Inferior parietal cortex (tissue), 1 donor: ENCODE measurements at regions not wholly inside any gene's neighbourhood (a gene's known extent, or its start where the extent isn't known, plus 50 kb on each side); places are given as distances from the start of the nearest gene placed in this dataset.
"Not testable (repeated sequence)": the region's sequence is repeated elsewhere in the genome, so short reads cannot be mapped to it uniquely, and the experiment has no call there.

Experiments
- DNase-seq: peaks from one replicate; pipeline ENCODE4 v3.0.0-alpha.2; 2016; ENCODE audit errors: extremely low spot score

DNA sequence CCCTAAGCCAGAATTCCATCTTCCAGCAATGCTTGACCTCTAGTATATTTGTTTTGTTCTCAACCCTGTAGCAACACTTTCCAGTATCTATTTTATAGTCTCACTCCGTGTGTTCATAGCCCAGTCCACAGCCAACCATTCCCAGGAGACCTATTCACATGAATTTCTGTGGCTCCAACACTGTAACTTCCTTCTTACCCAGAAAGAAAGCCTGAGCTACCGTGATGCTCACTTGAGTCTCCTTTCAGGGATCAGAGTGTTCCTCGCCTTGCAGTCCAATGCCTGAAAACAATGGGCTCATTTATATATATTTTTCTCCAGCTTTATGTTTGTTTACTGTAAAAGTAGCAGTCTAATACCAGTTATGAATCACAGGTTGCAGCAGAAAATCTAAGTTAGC lies 645.0 kb upstream of the NOVA1 start:
- no peak for DNase-seq

- DNase-seq, result no peak
Observed at GRCh38 chr14:27243365-27243764, 645.5 kb upstream of the NOVA1 start.

DNA sequence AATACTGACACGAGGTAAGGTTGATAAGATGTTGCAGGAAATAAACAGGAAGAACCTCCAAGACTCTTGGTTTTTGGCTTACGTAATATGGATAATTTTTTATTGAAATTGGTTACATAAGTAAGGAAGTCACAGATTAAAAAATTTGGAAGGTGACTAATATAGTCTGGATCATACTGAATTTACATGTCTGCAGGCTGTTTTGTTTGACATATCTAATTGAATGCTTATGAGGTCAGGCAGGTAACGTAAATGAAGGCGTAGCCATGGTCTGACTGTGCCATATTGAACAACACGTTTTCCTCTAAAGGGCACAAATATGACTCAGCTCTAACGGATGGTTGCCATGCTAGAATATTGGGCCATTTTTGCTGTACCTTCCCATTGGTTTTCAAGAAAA lies 648.1 kb upstream of the NOVA1 start:
- no peak for DNase-seq

DNA sequence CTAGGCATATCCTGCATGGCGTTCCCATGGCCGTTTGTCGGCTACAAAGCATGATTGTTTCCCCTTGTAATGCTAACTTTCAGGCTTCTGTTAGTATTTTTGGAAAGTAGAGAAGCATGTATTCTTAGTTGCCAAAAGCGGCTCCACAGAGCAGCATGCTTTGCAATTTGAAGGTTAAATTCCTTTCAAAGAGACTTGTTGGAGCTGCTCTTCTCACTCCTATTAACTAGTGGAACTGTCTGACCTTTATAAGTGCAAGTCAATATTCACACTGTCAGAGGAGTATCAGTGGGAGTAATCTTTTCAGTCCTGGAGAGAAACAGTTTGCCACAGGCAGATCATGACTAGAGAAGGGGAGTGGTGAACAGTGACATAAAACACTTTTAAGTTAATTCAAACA lies 656.1 kb upstream of the NOVA1 start:
- no peak for DNase-seq

GRCh38 chr14:27256805-27257204 lies 659.0 kb upstream of the NOVA1 start:
- DNase-seq, result no peak

- no peak for DNase-seq
Observed at GRCh38 chr14:27267876-27268275, 670.0 kb upstream of the NOVA1 start.

- no peak for DNase-seq
Observed at GRCh38 chr14:27270716-27271115, 672.9 kb upstream of the NOVA1 start.

DNA sequence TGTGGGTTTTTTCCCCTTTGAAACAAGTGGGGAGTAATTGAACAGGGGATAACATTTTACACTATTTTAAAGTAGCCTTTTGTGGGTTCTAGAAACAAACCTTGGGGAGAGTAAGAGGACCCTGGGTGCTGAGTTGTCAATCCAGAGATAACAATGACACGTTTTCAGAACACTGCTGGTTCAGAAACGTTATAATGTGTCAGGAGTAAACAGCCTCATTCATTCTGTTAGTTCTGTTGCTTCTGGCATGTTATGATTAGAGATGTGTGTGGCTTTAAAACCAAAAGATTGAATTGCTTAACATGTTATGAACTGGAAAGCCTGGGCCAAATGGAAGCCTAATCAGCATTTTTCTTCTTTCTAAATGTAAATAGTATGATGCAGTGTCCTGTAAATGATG lies 680.5 kb upstream of the NOVA1 start:
- DNase-seq, result no peak

- no peak for DNase-seq
Observed at GRCh38 chr14:27305441-27305945, 707.7 kb upstream of the NOVA1 start.

DNA sequence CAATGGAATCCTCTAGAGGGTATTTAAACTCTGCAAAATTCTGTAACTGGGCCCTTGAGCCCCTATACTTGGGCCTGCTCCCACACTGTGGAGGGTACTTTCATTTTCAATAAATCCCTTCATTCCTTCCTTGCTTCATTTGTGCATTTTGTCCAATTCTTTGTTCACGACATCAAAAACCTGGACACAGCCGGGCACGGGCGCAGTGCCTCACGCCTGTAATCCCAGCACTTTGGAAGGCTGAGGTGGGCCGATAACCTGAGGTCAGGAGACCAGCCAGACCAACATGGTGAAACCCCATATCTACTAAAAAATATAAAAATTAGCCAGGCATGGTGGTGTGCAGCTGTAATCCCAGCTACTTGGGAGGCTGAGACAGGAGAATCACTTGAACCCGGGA lies 714.9 kb upstream of the NOVA1 start:
- not testable (repeated sequence) for DNase-seq

GRCh38 chr14:27314231-27314630 lies 716.4 kb upstream of the NOVA1 start:
- no peak for DNase-seq

GRCh38 chr14:27315477-27315876 lies 717.6 kb upstream of the NOVA1 start:
- DNase-seq, result no peak

- DNase-seq, result no peak
Observed at GRCh38 chr14:27315947-27316346, 718.1 kb upstream of the NOVA1 start.

DNA sequence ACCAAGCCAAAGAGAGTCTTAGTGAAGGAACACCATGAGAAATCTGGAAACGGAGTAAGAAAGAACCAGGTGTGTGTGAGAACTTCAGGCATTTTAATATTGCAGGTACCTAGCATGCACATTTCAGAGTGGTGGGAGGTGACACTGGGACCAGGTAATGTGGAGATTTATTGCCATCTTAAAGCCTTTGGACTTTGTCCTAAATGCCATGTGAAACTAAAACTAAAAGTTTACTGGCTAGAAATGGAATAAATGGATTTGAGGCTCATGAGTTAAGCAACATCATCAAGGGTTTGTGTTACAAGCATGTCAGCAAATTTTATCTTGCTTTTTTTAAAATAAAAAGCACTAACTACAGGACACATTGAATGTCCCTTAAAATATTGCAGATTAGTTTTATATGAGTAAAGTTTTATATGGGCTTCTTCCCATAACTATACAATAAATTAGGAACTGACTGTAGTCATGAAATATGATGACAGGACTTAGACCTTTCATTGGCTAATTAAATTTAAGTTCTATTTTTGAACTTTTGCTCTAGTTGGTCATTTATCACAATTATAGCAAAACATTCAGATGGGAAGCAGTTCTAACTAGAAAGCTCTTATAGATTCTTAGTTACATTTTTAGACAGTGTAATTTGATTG lies 721.1 kb upstream of the NOVA1 start:
- DNase-seq, result no peak

GRCh38 chr14:27320261-27320660 lies 722.4 kb upstream of the NOVA1 start:
- no peak for DNase-seq

DNA sequence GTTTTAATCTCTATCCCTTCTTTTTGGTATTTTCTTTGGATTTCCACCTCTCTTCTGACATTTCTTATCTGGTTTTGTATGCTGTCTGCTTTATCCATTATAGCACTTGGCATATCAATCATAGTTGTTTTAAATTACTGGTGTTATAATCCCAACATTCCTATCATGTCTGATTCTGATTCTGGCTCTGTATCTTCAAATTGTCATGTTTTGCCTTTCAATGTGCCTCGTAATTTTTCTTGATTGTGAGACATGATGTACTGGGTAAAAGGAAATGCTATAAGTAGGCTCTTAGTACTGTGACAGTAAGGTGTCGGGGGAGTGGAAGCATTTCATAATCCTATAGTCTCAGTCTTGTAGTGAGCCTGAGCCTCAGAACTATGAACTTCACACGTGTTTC lies 729.3 kb upstream of the NOVA1 start:
- no peak for DNase-seq

DNA sequence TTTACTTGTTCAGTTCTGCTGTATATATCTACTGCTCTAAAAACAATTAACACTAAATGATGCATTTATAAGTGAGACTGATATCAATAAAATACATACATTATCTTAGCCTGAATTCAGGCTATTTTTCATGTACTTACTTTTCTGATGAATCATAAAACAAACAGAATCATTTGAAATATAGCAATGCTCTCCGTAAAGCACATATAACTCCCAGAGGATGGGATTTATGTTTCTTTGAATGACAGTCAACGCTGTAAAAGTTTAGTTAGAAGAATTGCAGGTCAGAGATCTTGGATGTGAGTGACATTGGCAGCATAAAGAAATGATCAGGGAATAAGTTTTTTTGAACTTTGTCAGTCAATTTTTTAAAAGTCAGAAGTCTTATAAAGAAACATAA lies 740.2 kb upstream of the NOVA1 start:
- DNase-seq, result no peak

- DNase-seq, result not testable (repeated sequence)
Observed at GRCh38 chr14:27363036-27363435, 765.2 kb upstream of the NOVA1 start.

GRCh38 chr14:27366596-27366995 lies 768.8 kb upstream of the NOVA1 start:
- DNase-seq, result no peak

DNA sequence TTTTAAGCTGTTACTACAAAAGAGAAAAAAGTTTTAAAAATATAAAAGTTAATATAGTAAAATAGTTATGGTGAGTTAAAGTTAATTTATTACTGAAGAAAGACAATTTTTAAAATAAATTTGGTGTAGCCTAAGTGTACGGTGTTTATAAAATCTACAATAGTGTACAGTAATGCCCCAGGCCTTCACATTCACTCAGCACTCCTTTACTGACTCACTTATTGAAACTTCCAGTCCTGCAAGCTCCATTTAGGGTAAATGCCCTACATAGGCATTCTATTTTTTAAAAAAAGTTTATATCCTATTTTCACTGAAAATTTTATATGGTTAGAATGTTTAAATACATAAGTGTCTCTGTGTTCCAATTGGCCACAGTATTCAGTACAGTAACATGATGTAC lies 769.5 kb upstream of the NOVA1 start:
- no peak for DNase-seq

GRCh38 chr14:27370074-27370473 lies 772.2 kb upstream of the NOVA1 start:
- DNase-seq, result no peak

GRCh38 chr14:27370775-27371174 lies 772.9 kb upstream of the NOVA1 start:
- no peak for DNase-seq

DNA sequence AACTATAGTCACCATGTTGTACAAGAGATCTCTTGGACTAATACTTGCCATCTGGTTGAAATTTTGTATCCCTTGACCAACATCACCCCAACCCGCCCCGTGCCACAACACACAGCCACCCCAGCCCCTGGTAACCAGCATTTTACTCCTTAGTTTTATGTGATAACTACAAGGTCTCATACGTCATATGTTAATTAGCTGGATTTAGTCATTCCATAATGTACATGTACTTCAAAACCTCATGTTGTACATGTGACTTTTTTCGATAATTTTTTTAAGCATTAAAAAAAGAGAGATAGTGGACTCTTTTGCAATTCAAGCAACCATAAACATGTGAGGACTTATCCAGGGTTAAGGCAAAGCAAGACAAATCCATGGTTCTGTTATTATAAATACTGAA lies 773.4 kb upstream of the NOVA1 start:
- DNase-seq, result no peak

GRCh38 chr14:27371868-27372267 lies 774.0 kb upstream of the NOVA1 start:
- no peak for DNase-seq
